ENCODE measurements at regions not wholly inside any gene's neighbourhood (a gene's known extent, or its start where the extent isn't known, plus 50 kb on each side); places are given as distances from the start of the nearest gene placed in this dataset.
"Not testable (repeated sequence)": the region's sequence is repeated elsewhere in the genome, so short reads cannot be mapped to it uniquely, and the experiment has no call there.

DNA sequence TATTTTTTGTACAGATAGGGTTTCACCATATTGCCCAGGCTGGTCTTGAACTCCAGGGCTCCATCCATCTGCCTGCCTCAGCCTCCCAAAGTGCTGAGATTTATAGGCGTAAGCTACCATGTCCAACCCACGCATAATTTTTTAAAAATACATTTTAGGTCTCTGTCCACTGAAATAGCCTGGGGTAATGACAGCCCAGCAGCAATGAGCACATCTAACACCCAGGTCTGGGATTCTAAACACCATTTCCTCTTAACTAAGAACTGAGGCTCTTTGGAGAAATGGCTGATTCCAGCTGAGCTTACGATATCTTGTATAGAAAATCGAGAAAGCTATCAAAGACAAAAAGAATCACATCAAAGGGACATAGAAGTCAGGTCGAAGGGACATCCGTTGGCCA lies 245.3 kb downstream of the PARN start:
- H3K56ac ChIP-seq (ENCODE audit: extremely low read depth, insufficient read depth, low read length): no peak overlapping the region
- H3K4ac ChIP-seq (ENCODE audit: low read depth, low read length): no peak overlapping the region
- H3K79me1 ChIP-seq (ENCODE audit: low read depth in 1 of 2, low read length in 2 of 2): no peaks in the 10 kb centered on the region
- no peak for TF ChIP-seq MAZ (IDR thresholded peaks at IDR 0.05; ENCODE audit: borderline replicate concordance, low read depth, low read length)
- TF ChIP-seq MAFK (IDR thresholded peaks at IDR 0.05; ENCODE audit: low read depth, low read length): no peak
- TF ChIP-seq, protein P1, sequence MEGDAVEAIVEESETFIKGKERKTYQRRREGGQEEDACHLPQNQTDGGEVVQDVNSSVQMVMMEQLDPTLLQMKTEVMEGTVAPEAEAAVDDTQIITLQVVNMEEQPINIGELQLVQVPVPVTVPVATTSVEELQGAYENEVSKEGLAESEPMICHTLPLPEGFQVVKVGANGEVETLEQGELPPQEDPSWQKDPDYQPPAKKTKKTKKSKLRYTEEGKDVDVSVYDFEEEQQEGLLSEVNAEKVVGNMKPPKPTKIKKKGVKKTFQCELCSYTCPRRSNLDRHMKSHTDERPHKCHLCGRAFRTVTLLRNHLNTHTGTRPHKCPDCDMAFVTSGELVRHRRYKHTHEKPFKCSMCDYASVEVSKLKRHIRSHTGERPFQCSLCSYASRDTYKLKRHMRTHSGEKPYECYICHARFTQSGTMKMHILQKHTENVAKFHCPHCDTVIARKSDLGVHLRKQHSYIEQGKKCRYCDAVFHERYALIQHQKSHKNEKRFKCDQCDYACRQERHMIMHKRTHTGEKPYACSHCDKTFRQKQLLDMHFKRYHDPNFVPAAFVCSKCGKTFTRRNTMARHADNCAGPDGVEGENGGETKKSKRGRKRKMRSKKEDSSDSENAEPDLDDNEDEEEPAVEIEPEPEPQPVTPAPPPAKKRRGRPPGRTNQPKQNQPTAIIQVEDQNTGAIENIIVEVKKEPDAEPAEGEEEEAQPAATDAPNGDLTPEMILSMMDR (conservative IDR thresholded peaks at IDR 0.05; ENCODE audit: low read depth, low read length): no peak
- TF ChIP-seq, protein P2, sequence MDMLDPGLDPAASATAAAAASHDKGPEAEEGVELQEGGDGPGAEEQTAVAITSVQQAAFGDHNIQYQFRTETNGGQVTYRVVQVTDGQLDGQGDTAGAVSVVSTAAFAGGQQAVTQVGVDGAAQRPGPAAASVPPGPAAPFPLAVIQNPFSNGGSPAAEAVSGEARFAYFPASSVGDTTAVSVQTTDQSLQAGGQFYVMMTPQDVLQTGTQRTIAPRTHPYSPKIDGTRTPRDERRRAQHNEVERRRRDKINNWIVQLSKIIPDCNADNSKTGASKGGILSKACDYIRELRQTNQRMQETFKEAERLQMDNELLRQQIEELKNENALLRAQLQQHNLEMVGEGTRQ (IDR thresholded peaks at IDR 0.05; ENCODE audit: low read depth, low read length): no peak
- H2AFZ ChIP-seq (replicated peaks; ENCODE audit: low read length, poor library complexity): no peak overlapping the region
- H4K20me1 ChIP-seq (ENCODE audit: insufficient read depth, low read length): no peaks in the 10 kb centered on the region
- in situ Hi-C loops (cut with MboI; ENCODE audit: low sequenced_read_pairs): no loop called here
- no peak overlapping the region for H2BK5ac ChIP-seq (ENCODE audit: low read depth, low read length, poor library complexity, severe bottlenecking)
- no peak overlapping the region for H2BK20ac ChIP-seq (ENCODE audit: low read depth, low read length)
- ChIA-PET POLR2A (ENCODE audit: unreplicated experiment) (no interaction called here), CTCF (no interaction called here)
- no peak overlapping the region for H2AK5ac ChIP-seq (ENCODE audit: low read depth, low read length)
- no peaks in the 10 kb centered on the region for H3K9me1 ChIP-seq (ENCODE audit: insufficient read depth, low read length)
- dilution Hi-C loops (cut with HindIII; ENCODE audit: low sequenced_read_pairs, unreplicated experiment): no loop called here
- DNase-seq (no peak), ATAC-seq (ENCODE audit: low read depth) (no peak)
- H3K23ac ChIP-seq (ENCODE audit: low read depth, low read length): no peak overlapping the region
- H3K36me3 ChIP-seq (ENCODE audit: control insufficient read depth, insufficient read depth, low read length): no peaks in the 10 kb centered on the region
- H3K4me1 ChIP-seq (ENCODE audit: control insufficient read depth, insufficient read depth, low read length): no peaks in the 10 kb centered on the region
- no peak overlapping the region for H2BK15ac ChIP-seq (ENCODE audit: low read depth, low read length)
- H3K4me3 ChIP-seq (ENCODE audit: insufficient read depth, low read depth, low read length): no peak overlapping the region
- no peaks in the 10 kb centered on the region for H3K27me3 ChIP-seq (ENCODE audit: control insufficient read depth, insufficient read depth, low read length)
- no peak overlapping the region for H3K14ac ChIP-seq (replicated peaks; ENCODE audit: low read depth, low read length)
- intact Hi-C loops (cut with micrococcal nuclease): no loop called here
- no peak overlapping the region for H4K5ac ChIP-seq (ENCODE audit: low read depth, low read length)
- H3K9ac ChIP-seq (ENCODE audit: low read depth, low read length): no peak overlapping the region
- H2BK120ac ChIP-seq (ENCODE audit: low read depth, low read length): no peak overlapping the region
- WGBS, 2 experiments (ENCODE audit: extremely low coverage in 2 of 2, insufficient read length in 1 of 2): no CpG with 5 or more reads among the region's 6 CpGs
- H3K27ac ChIP-seq (ENCODE audit: insufficient read depth, low read length): no peak overlapping the region
- no peak overlapping the region for H2AK9ac ChIP-seq (replicated peaks; ENCODE audit: low read depth, low read length, poor library complexity)
- H3K4me2 ChIP-seq (ENCODE audit: low read depth, low read length): no peak overlapping the region
- no peak overlapping the region for H4K8ac ChIP-seq (ENCODE audit: low read depth in 2 of 2, low read length in 2 of 2)
- H3K9me3 ChIP-seq (ENCODE audit: control insufficient read depth, insufficient read depth, low read length): peaks cover 3% of the 10 kb centered on the region; the same call in 1 of the 2 replicates
- no peak overlapping the region for H3K18ac ChIP-seq (ENCODE audit: low read depth, low read length)
- BruUV-seq (replicated peaks): no TSS peak
- H4K91ac ChIP-seq (ENCODE audit: insufficient read depth, low read depth, low read length): no peak overlapping the region

DNA sequence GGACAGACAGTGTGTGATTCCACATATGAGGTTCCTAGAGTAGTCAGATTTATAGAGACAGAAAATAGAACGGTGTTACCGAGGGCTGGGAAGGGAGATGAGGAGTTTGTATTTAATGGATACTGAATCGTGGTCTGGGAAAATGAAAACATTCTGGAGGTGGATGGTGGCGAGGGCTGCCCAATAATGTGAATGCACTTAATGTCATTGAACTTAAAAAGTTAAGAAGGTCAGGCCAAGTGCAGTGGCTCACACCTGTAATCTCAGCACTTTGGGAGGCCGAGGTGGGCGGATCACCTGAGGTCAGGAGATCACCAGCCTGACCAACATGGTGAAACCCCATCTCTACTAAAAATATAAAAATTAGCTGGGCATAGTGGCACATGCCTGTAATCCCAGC lies 246.2 kb downstream of the PARN start:
- H3K27ac ChIP-seq (ENCODE audit: insufficient read depth, low read length); H3K4me1 ChIP-seq (ENCODE audit: control insufficient read depth, insufficient read depth, low read length); H2BK20ac ChIP-seq (ENCODE audit: low read depth, low read length); H2AK5ac ChIP-seq (ENCODE audit: low read depth, low read length); H3K27me3 ChIP-seq (ENCODE audit: control insufficient read depth, insufficient read depth, low read length); H2AK9ac ChIP-seq (replicated peaks; ENCODE audit: low read depth, low read length, poor library complexity); H3K4me3 ChIP-seq (ENCODE audit: insufficient read depth, low read depth, low read length); dilution Hi-C loops (cut with HindIII; ENCODE audit: low sequenced_read_pairs, unreplicated experiment); ATAC-seq (ENCODE audit: low read depth); H3K56ac ChIP-seq (ENCODE audit: extremely low read depth, insufficient read depth, low read length); H4K91ac ChIP-seq (ENCODE audit: insufficient read depth, low read depth, low read length); H3K9me1 ChIP-seq (ENCODE audit: insufficient read depth, low read length); H3K18ac ChIP-seq (ENCODE audit: low read depth, low read length); CTCF ChIA-PET; H3K4me2 ChIP-seq (ENCODE audit: low read depth, low read length); H3K79me1 ChIP-seq (ENCODE audit: low read depth in 1 of 2, low read length in 2 of 2); H3K23ac ChIP-seq (ENCODE audit: low read depth, low read length); H2AFZ ChIP-seq (replicated peaks; ENCODE audit: low read length, poor library complexity); H2BK5ac ChIP-seq (ENCODE audit: low read depth, low read length, poor library complexity, severe bottlenecking); BruUV-seq (replicated peaks); DNase-seq; H3K14ac ChIP-seq (replicated peaks; ENCODE audit: low read depth, low read length); POLR2A ChIA-PET (ENCODE audit: unreplicated experiment); H3K9ac ChIP-seq (ENCODE audit: low read depth, low read length); H2BK15ac ChIP-seq (ENCODE audit: low read depth, low read length); H4K5ac ChIP-seq (ENCODE audit: low read depth, low read length); H3K36me3 ChIP-seq (ENCODE audit: control insufficient read depth, insufficient read depth, low read length); H4K8ac ChIP-seq (ENCODE audit: low read depth in 2 of 2, low read length in 2 of 2); H3K4ac ChIP-seq (ENCODE audit: low read depth, low read length); in situ Hi-C loops (cut with MboI; ENCODE audit: low sequenced_read_pairs); H3K9me3 ChIP-seq (ENCODE audit: control insufficient read depth, insufficient read depth, low read length); intact Hi-C loops (cut with micrococcal nuclease); H2BK120ac ChIP-seq (ENCODE audit: low read depth, low read length); H4K20me1 ChIP-seq (ENCODE audit: insufficient read depth, low read length): not testable (repeated sequence)
- WGBS, 2 experiments (ENCODE audit: extremely low coverage in 2 of 2, insufficient read length in 1 of 2): 94% methylated on average over 6 of the region's 6 CpGs; no CpG with 5 or more reads in 1 of the 2 experiments
